ENCODE measurements at regions not wholly inside any gene's neighbourhood (a gene's known extent, or its start where the extent isn't known, plus 50 kb on each side); places are given as distances from the start of the nearest gene placed in this dataset.

DNA sequence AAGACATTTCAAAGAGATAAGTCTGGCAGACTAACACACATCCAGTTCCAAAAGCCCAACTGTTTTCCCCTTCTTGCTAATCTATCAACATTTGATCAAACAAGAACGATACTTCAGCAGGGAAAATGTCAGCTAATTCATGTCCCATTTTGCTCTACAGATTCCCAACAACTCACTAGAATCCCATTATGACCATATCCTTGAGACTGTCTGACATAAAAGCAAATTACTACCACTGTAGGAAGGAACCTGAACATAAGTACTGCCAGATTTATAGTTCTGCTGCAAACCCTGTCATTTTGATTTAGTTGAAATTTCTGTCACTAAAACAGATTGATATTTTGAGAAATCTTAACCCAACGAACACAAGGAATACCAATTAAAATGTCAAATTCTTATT lies 193.0 kb upstream of the REG3G start:
- no peaks in the 10 kb centered on the region for H3K27me3 ChIP-seq (ENCODE audit: control insufficient read depth, insufficient read depth, low read length)
- ATAC-seq (ENCODE audit: low read depth) = no peak
- H3K18ac ChIP-seq (ENCODE audit: low read depth, low read length) = no peak overlapping the region
- no peak overlapping the region for H2AK9ac ChIP-seq (replicated peaks; ENCODE audit: low read depth, low read length, poor library complexity)
- ChIA-PET CTCF (no interaction called here), POLR2A (ENCODE audit: unreplicated experiment) (no interaction called here)
- no peaks in the 10 kb centered on the region for H3K79me1 ChIP-seq (ENCODE audit: low read depth in 1 of 2, low read length in 2 of 2)
- H2BK120ac ChIP-seq (ENCODE audit: low read depth, low read length) = no peak overlapping the region
- dilution Hi-C loops (cut with HindIII; ENCODE audit: low sequenced_read_pairs, unreplicated experiment) = no loop called here
- H3K9me1 ChIP-seq (ENCODE audit: insufficient read depth, low read length) = no peaks in the 10 kb centered on the region
- no peak overlapping the region for H2BK20ac ChIP-seq (ENCODE audit: low read depth, low read length)
- in situ Hi-C loops (cut with MboI; ENCODE audit: low sequenced_read_pairs) = no loop called here
- no peak overlapping the region for H2AK5ac ChIP-seq (ENCODE audit: low read depth, low read length)
- H4K20me1 ChIP-seq (ENCODE audit: insufficient read depth, low read length) = no peaks in the 10 kb centered on the region
- H3K4me3 ChIP-seq (ENCODE audit: insufficient read depth, low read depth, low read length) = no peak overlapping the region
- H3K4ac ChIP-seq (ENCODE audit: low read depth, low read length) = no peak overlapping the region
- WGBS, 2 experiments (ENCODE audit: extremely low coverage in 2 of 2, insufficient read length in 1 of 2) = no CpG with 5 or more reads among the region's 2 CpGs
- H2BK5ac ChIP-seq (ENCODE audit: low read depth, low read length, poor library complexity, severe bottlenecking) = no peak overlapping the region
- no TSS peak for BruUV-seq (replicated peaks)
- 0 out of 2 replicates have a peak, but pooled peaks cover 2% of the 10 kb centered on the region for H3K9me3 ChIP-seq (ENCODE audit: control insufficient read depth, insufficient read depth, low read length)
- H4K91ac ChIP-seq (ENCODE audit: insufficient read depth, low read depth, low read length) = no peak overlapping the region
- no peak overlapping the region for H2AFZ ChIP-seq (replicated peaks; ENCODE audit: low read length, poor library complexity)
- H3K9ac ChIP-seq (ENCODE audit: low read depth, low read length) = no peak overlapping the region
- H3K56ac ChIP-seq (ENCODE audit: extremely low read depth, insufficient read depth, low read length) = no peak overlapping the region
- TF ChIP-seq CEBPB (IDR thresholded peaks at IDR 0.05; ENCODE audit: low read depth, low read length) (no peak), CHD1 (IDR thresholded peaks at IDR 0.05; ENCODE audit: low read depth, low read length) (no peak), RCOR1 (IDR thresholded peaks at IDR 0.05; ENCODE audit: insufficient replicate concordance, low read length) (no peak), BHLHE40 (IDR thresholded peaks at IDR 0.05; ENCODE audit: low read depth, low read length) (no peak), MAZ (IDR thresholded peaks at IDR 0.05; ENCODE audit: borderline replicate concordance, low read depth, low read length) (no peak), FOS (IDR thresholded peaks at IDR 0.05; ENCODE audit: low read depth, low read length) (no peak), MAFK (IDR thresholded peaks at IDR 0.05; ENCODE audit: low read depth, low read length) (no peak), MXI1 (IDR thresholded peaks at IDR 0.05; ENCODE audit: borderline replicate concordance, low read depth, low read length) (no peak), RFX5 (IDR thresholded peaks at IDR 0.05; ENCODE audit: low read depth, low read length) (no peak)
- TF ChIP-seq, protein P1, sequence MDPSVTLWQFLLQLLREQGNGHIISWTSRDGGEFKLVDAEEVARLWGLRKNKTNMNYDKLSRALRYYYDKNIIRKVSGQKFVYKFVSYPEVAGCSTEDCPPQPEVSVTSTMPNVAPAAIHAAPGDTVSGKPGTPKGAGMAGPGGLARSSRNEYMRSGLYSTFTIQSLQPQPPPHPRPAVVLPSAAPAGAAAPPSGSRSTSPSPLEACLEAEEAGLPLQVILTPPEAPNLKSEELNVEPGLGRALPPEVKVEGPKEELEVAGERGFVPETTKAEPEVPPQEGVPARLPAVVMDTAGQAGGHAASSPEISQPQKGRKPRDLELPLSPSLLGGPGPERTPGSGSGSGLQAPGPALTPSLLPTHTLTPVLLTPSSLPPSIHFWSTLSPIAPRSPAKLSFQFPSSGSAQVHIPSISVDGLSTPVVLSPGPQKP (IDR thresholded peaks at IDR 0.05; ENCODE audit: borderline replicate concordance, low read depth, low read length) = no peak
- H3K4me2 ChIP-seq (ENCODE audit: low read depth, low read length) = no peak overlapping the region
- no peak overlapping the region for H2BK15ac ChIP-seq (ENCODE audit: low read depth, low read length)
- no peak overlapping the region for H3K27ac ChIP-seq (ENCODE audit: insufficient read depth, low read length)
- no peaks in the 10 kb centered on the region for H3K36me3 ChIP-seq (ENCODE audit: control insufficient read depth, insufficient read depth, low read length)
- no peak for DNase-seq
- no peak overlapping the region for H3K23ac ChIP-seq (ENCODE audit: low read depth, low read length)
- intact Hi-C loops (cut with micrococcal nuclease) = no loop called here
- no peak overlapping the region for H4K8ac ChIP-seq (ENCODE audit: low read depth in 2 of 2, low read length in 2 of 2)
- no peak overlapping the region for H3K14ac ChIP-seq (replicated peaks; ENCODE audit: low read depth, low read length)
- no peaks in the 10 kb centered on the region for H3K4me1 ChIP-seq (ENCODE audit: control insufficient read depth, insufficient read depth, low read length)
- no peak overlapping the region for H4K5ac ChIP-seq (ENCODE audit: low read depth, low read length)

All from IMR-90 (cell line).